ENCODE measurements at regions not wholly inside any gene's neighbourhood (a gene's known extent, or its start where the extent isn't known, plus 50 kb on each side); places are given as distances from the start of the nearest gene placed in this dataset.

GRCh38 chr2:14016289-14016955 is 616.1 kb upstream of the LRATD1 start:
- H3K36me3 ChIP-seq (replicated peaks): no peaks in the 10 kb centered on the region
- H3K27ac ChIP-seq: no peak overlapping the region
- TF ChIP-seq, protein P1, sequence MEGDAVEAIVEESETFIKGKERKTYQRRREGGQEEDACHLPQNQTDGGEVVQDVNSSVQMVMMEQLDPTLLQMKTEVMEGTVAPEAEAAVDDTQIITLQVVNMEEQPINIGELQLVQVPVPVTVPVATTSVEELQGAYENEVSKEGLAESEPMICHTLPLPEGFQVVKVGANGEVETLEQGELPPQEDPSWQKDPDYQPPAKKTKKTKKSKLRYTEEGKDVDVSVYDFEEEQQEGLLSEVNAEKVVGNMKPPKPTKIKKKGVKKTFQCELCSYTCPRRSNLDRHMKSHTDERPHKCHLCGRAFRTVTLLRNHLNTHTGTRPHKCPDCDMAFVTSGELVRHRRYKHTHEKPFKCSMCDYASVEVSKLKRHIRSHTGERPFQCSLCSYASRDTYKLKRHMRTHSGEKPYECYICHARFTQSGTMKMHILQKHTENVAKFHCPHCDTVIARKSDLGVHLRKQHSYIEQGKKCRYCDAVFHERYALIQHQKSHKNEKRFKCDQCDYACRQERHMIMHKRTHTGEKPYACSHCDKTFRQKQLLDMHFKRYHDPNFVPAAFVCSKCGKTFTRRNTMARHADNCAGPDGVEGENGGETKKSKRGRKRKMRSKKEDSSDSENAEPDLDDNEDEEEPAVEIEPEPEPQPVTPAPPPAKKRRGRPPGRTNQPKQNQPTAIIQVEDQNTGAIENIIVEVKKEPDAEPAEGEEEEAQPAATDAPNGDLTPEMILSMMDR (IDR thresholded peaks at IDR 0.05; ENCODE audit: low read depth, low read length, missing control alignments): no peak
- no peak overlapping the region for H3K4me3 ChIP-seq (ENCODE audit: low read depth, low read length)
- H3K27me3 ChIP-seq (replicated peaks): no peaks in the 10 kb centered on the region
- in situ Hi-C loops (cut with HindIII; ENCODE audit: low pct_ligation_motif_present, low sequenced_read_pairs): no loop called here
- no peak for DNase-seq

DNA sequence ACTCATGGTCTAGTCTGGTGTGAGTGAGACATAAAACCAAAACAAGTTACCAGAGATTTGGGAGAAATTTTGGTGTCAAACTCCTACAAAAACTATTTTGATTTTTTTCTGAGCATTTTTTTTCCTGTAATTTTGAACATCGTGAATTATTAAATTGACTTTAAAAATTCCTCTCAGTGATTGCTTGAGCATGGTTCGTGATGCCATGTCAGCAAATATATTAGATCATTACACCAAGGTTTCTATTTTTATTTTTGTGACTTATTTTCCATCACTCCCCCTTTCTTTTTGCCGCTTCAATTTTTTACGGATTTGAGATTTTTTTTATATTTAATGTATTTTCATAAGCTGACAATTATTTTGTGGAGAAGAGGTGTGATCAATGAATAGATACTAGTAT is 613.9 kb upstream of the LRATD1 start:
- Histone ChIP-seq H3K27ac (no peak overlapping the region), H3K27me3 (replicated peaks) (no peaks in the 10 kb centered on the region), H3K4me3 (ENCODE audit: low read depth, low read length) (no peak overlapping the region), H3K36me3 (replicated peaks) (no peaks in the 10 kb centered on the region)
- DNase-seq: no peak
- in situ Hi-C loops (cut with HindIII; ENCODE audit: low pct_ligation_motif_present, low sequenced_read_pairs): no loop called here
- TF ChIP-seq, protein P1 (IDR thresholded peaks at IDR 0.05; ENCODE audit: low read depth, low read length, missing control alignments): no peak

DNA sequence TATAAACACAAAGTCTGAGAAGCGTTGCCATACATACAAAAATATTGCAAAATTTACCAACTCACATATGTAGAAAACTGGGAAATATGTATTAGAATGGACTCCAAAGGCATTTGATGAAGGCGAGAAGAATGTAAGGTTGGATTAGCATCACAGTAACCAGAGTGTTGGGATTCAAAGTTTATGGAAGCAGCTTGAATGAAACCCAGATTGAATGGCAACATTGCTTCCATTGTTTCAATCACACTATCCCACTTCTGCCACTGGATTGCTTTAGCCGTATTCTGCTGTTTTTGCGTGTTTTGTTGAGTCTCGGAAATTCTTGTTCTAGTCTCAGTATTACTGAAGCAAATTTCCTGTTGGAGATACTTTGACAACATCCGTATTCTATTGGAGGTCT is 609.0 kb upstream of the LRATD1 start:
- in situ Hi-C loops (cut with HindIII; ENCODE audit: low pct_ligation_motif_present, low sequenced_read_pairs): no loop called here
- no peak for DNase-seq
- Histone ChIP-seq H3K27ac (no peak overlapping the region), H3K27me3 (replicated peaks) (no peaks in the 10 kb centered on the region), H3K36me3 (replicated peaks) (no peaks in the 10 kb centered on the region), H3K4me3 (ENCODE audit: low read depth, low read length) (no peak overlapping the region)
- TF ChIP-seq, protein P1 (IDR thresholded peaks at IDR 0.05; ENCODE audit: low read depth, low read length, missing control alignments): no peak

GRCh38 chr2:14039134-14039533 is 593.4 kb upstream of the LRATD1 start:
- no peak for DNase-seq
- in situ Hi-C loops (cut with HindIII; ENCODE audit: low pct_ligation_motif_present, low sequenced_read_pairs): no loop called here
- TF ChIP-seq, protein P1 (IDR thresholded peaks at IDR 0.05; ENCODE audit: low read depth, low read length, missing control alignments): no peak

DNA sequence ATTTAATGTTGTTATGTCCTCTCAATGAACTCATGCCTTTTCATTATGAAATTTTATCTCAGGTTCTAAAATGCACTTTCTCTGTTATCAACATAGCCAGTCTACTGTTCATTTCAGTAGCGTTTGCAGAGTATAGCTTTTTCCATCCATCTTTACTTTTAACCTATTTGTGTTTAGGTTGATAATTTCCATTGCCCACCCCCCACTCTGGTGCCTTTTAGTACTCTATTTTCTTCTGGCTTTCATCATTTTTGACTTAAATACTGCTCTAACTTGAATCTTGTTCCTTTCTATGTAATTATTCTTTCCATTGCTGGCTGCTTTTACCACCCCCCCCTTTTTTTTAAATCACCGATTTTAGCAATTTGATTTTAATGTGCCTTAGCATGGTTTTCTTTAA is 585.0 kb upstream of the LRATD1 start:
- Histone ChIP-seq H3K36me3 (replicated peaks) (no peaks in the 10 kb centered on the region), H3K27ac (no peak overlapping the region), H3K4me3 (ENCODE audit: low read depth, low read length) (no peak overlapping the region), H3K27me3 (replicated peaks) (no peaks in the 10 kb centered on the region)
- DNase-seq: no peak
- TF ChIP-seq, protein P1 (IDR thresholded peaks at IDR 0.05; ENCODE audit: low read depth, low read length, missing control alignments): no peak
- in situ Hi-C loops (cut with HindIII; ENCODE audit: low pct_ligation_motif_present, low sequenced_read_pairs): no loop called here

More at GRCh38 chr2:14039134-14039533, 593.4 kb upstream of the LRATD1 start:
- Histone ChIP-seq H3K4me3 (ENCODE audit: low read depth, low read length) (no peak overlapping the region), H3K27me3 (replicated peaks) (no peaks in the 10 kb centered on the region), H3K36me3 (replicated peaks) (no peaks in the 10 kb centered on the region), H3K27ac (no peak overlapping the region)

- in situ Hi-C loops (cut with HindIII; ENCODE audit: low pct_ligation_motif_present, low sequenced_read_pairs): no loop called here
These were observed 581.1 kb upstream of the LRATD1 start for GRCh38 chr2:14051401-14051800.

More at GRCh38 chr2:14051401-14051800, 581.1 kb upstream of the LRATD1 start:
- H3K27me3 ChIP-seq (replicated peaks): no peaks in the 10 kb centered on the region
- TF ChIP-seq, protein P1 (IDR thresholded peaks at IDR 0.05; ENCODE audit: low read depth, low read length, missing control alignments): no peak
- H3K36me3 ChIP-seq (replicated peaks): no peaks in the 10 kb centered on the region
- H3K27ac ChIP-seq: no peak overlapping the region
- H3K4me3 ChIP-seq (ENCODE audit: low read depth, low read length): no peak overlapping the region
- DNase-seq: no peak

Data from brain microvascular endothelial cell (primary cell).